AML-193 (cell line): ENCODE measurements at regions not wholly inside any gene's neighbourhood (a gene's known extent, or its start where the extent isn't known, plus 50 kb on each side); places are given as distances from the start of the nearest gene placed in this dataset.
"Not testable (repeated sequence)": the region's sequence is repeated elsewhere in the genome, so short reads cannot be mapped to it uniquely, and the experiment has no call there.

ENCODE experiments used
- DNase-seq, 2 experiments: peaks; one replicate each; lab custom pipeline; 2025; lab: John Stamatoyannopoulos, UW

- not testable (repeated sequence) for DNase-seq
These were observed 111.4 kb upstream of the METTL9 start for GRCh38 chr16:21487956-21488355.

- DNase-seq = not testable (repeated sequence)
These were observed 100.3 kb upstream of the METTL9 start for GRCh38 chr16:21499046-21499445.

- peak in 1 of 2 experiments; percentile 7 for DNase-seq
These were observed 98.0 kb upstream of the METTL9 start for GRCh38 chr16:21501223-21501868.

DNA sequence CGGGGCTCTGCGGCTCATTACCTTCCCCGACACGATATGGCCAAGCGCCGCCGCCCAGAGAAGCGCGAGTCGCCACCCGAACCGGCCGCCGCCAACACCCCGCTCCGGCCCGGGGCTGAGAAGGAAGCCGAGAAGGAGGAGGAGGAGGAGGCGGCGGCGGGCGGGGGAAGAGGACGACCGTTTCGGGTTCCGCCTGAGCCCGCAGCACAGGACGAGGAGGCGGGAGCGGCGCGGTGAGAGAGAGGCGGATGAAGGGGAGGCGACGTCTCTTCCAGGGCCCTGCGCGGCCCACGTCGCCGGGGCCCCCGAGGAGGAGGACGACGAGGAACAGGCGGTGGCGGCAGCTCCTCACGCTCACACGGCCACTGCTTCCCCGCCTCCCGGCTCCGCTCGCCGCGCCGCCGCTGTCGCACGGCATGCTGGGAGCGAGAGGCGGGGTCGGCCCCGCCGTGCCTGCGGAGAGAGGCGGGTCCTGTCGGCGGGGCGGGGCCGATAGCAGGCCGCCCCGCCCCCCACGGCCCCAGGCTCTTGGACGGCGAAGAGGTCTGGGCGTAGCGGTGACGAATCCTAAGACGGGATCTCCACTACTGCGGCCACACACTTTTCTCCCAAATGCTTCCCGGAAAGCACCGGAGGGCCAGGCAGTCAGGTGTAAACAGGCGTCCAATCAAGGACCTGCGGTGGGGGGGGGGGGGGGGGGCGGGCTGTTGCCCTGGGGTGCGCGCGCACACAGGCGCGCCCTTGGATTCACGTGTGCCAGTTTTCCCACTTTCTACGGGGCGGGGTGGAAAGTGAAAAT is 97.3 kb upstream of the METTL9 start:
- peak; percentile 75 to 80 for DNase-seq

DNA sequence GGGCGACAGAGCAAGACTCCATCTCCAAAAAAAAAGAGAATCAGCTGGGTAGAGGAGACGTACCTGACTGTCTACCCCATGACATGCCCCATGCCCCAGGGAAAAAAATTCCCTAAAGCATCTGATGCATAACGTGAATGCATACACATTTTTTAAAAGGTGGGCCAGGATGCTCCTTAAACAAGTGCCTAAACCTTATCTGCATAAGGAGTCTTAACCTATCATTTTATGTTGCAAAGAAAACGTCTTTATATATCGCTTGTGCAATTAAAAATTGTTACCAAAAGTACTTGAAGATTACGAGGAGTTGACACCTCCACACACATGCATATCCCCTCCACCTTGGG is 95.8 kb upstream of the METTL9 start:
- not testable (repeated sequence) for DNase-seq

GRCh38 chr16:21503941-21504832 is 95.2 kb upstream of the METTL9 start:
- not testable (repeated sequence) for DNase-seq

DNA sequence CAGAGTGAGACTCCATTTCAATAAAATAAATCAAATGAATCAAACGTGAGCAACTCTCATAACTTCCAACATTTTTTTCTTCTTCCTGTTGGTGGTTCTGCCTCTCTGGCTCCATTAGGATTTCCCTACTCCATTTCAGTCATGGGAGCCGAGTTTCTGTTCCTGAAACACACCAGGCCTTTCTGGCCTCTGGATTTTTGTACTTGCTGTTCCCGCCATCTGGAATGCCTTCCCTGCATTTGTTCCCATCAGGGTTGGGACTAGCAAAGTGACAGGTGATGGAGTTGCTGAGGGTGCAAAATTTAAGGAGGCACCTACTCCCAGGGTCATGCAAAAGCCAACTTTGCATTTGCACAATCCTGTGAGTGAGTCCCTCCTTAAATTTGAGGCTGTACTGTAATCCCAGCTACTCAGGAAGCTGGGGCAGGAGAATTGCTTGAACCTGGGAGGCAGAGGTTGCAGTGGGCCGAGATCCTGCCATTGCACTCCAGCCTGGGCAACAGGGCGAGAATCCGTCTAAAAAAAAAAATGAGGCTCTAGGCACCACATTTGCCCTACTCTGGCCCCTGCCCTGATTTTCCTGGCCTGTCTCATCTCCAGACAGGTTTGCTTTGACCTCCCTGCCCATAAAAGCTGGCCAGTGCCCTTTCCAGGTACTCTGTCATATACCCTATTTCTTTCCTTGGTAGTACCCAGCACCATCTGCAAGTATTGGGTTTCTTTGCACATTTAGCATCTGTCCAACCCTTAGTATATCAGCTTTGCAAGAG is 93.4 kb upstream of the METTL9 start:
- not testable (repeated sequence) for DNase-seq

- peak; percentile 76 to 77 for DNase-seq
These were observed 92.4 kb upstream of the METTL9 start for GRCh38 chr16:21506857-21507456.

DNA sequence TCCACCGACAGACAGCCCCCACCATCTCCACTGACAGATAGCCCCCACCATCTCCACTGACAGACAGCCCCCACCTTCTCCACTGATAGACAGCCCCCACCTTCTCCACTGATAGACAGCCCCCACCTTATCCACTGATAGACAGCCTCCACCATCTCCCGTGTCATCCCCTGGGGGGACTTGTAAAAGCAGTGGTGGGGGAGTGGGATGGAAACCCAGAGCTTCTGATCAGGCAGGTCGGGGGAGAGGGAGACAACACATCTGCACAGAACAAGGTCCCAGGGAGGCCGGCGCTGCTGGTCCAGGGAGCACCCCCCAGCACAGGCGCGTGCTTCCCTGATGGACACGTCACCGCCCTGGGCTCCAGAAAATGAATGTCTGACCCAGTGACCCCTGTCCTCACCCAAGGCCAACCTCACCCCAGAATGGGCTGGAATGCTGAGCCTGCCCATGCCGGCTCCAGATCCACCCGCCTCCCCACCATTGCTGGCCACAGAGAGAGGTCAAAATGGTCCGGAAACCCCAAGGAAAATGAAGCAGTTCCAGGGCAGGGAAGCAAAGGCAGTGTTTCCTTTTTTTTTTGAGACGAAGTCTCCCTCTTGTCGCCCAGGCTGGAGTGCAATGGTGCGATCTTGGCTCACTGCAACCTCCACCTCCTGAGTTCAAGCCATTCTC is 91.6 kb upstream of the METTL9 start:
- not testable (repeated sequence) for DNase-seq

DNA sequence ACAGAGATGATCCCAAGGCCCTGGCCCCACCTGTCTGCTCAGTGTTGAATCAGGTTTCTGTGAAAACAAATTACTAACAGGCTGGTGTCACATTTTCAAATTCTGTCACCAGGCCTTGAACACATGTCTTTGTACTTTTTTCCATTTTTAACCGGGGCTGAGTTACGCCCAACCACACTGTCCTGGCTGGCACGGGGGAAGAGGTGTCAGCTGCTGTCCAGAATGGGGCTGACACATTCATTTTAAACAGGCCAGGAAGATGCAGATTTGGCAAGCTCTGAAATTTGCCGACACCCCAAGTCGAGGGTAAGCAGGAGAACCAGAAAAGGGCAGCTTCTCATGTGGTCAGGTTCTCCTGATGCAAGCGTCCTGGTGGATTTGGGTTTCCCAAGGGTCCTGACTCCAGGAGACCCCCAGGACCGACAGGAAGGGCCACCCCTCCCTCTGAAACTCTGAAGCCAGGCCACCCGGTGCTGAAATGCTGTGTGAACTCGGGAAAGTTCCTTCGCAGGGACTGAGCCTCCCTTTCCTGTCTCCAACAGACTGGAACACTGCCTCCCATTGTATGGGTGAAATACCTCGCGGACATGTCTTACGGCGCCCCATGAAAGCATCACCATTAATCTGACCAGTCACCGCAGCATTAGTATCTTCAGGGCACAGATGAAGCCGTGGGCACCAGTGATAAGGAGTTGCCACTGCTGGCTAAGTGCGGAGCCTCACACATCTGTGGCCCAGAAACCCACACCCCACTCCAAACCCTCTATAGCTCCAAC is 90.5 kb upstream of the METTL9 start:
- not testable (repeated sequence) for DNase-seq

DNA sequence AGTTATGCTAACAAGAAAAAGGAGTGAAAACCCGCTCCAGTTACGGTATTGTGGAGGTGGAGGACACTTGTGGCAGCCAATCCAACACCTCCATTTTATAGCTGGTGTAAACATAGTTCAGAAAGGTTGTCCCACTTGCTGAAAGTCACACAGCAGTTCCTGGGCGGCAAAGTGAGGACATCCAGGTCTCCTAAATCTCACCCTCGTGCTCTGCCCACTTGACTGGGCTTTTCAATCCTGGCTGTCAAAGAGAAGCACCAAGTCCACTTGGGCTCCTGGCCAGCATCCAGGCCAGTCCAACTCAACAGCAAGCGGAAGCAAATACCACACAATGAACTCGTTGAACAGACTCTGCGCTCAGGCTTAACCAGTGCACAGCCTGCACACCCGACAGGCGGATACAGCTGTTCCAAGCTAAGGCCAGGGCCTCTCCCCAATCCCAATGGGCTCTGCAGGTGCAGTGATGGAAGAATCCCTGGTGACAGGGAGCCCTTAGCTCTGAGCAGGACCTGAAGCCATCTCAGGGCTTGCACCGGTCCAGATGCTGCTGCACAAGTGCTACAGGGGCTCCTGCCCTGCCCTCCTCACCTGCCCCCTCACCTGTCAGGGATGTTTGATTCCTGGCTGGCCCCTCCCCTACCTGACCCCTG is 89.8 kb upstream of the METTL9 start:
- not testable (repeated sequence) for DNase-seq

- not testable (repeated sequence) for DNase-seq
These were observed 88.5 kb upstream of the METTL9 start for GRCh38 chr16:21510869-21511255.

GRCh38 chr16:21511315-21512210 is 87.8 kb upstream of the METTL9 start:
- not testable (repeated sequence) for DNase-seq

GRCh38 chr16:21512280-21513192 is 86.8 kb upstream of the METTL9 start:
- DNase-seq = not testable (repeated sequence)

DNA sequence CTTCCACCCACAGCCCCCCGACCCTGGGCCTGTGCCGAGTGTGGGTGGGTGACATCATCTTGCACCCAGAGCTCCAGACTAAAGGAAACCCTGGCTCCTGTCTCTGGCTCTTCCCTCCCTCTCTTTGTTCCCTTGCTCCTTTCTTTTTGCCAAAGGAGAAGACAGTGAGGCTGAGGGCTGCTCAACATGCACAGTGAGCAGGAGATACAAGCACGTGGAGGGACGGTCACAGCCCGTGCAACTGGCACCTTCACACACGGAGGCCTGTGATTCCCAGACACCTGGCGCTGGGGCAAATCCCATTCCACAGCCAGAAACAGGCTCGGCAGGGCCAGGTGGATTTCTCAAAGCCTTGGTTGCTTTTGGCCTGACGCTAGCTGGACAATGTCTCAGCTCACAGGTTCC is 86.0 kb upstream of the METTL9 start:
- DNase-seq = not testable (repeated sequence)

- DNase-seq = not testable (repeated sequence)
These were observed 85.4 kb upstream of the METTL9 start for GRCh38 chr16:21513812-21514473.

DNA sequence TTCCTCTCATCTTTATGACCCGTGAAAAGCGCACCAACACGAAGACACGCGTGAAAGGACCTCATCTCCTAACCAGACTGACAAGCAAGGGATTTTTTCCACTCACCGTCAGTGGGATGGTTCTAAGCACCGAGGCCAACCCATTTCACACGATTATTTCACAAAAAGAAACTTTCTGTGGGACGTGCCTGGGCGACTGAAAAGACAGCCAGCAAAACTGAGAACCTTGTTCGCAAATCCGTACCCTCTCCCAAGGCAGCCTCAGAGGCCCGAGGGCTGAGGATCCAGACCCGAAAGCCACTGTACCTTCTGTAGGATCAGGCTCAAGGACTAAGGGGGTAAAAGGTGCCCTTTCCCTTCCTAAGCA is 84.9 kb upstream of the METTL9 start:
- not testable (repeated sequence) for DNase-seq
